HG03571 (cell line): ENCODE measurements at regions not wholly inside any gene's neighbourhood (a gene's known extent, or its start where the extent isn't known, plus 50 kb on each side); places are given as distances from the start of the nearest gene placed in this dataset.
"Not testable (repeated sequence)": the region's sequence is repeated elsewhere in the genome, so short reads cannot be mapped to it uniquely, and the experiment has no call there.

ENCODE experiments used
- ATAC-seq: cut with Tn5 transposase; IDR thresholded peaks from one replicate; pipeline ENCODE4 v1.9.1; 2021; ENCODE audit not compliant: unreplicated experiment

GRCh38 chr6:139962654-139963347 is 588.4 kb upstream of the CITED2 start:
- ATAC-seq: no peak

GRCh38 chr6:139961190-139961589 is 586.7 kb upstream of the CITED2 start:
- ATAC-seq: no peak

GRCh38 chr6:139960671-139961070 is 586.2 kb upstream of the CITED2 start:
- ATAC-seq: no peak

GRCh38 chr6:139955366-139956155 is 581.1 kb upstream of the CITED2 start:
- no peak for ATAC-seq

GRCh38 chr6:139954463-139955071 is 580.1 kb upstream of the CITED2 start:
- ATAC-seq: no peak

- ATAC-seq: not testable (repeated sequence)
Observed at GRCh38 chr6:139953780-139954179, 579.3 kb upstream of the CITED2 start.

- no peak for ATAC-seq
Observed at GRCh38 chr6:139951172-139951571, 576.7 kb upstream of the CITED2 start.

- ATAC-seq: no peak
Observed at GRCh38 chr6:139944976-139945375, 570.5 kb upstream of the CITED2 start.

- ATAC-seq: no peak
Observed at GRCh38 chr6:139944131-139944530, 569.7 kb upstream of the CITED2 start.

- no peak for ATAC-seq
Observed at GRCh38 chr6:139943391-139943790, 568.9 kb upstream of the CITED2 start.

GRCh38 chr6:139942331-139942730 is 567.9 kb upstream of the CITED2 start:
- no peak for ATAC-seq

- no peak for ATAC-seq
Observed at GRCh38 chr6:139941826-139942225, 567.4 kb upstream of the CITED2 start.

GRCh38 chr6:139940741-139941729 is 566.6 kb upstream of the CITED2 start:
- peak; percentile 94 for ATAC-seq

- ATAC-seq: no peak
Observed at GRCh38 chr6:139939189-139939979, 564.9 kb upstream of the CITED2 start.

- ATAC-seq: no peak
Observed at GRCh38 chr6:139932671-139933070, 558.2 kb upstream of the CITED2 start.

- ATAC-seq: no peak
Observed at GRCh38 chr6:139931747-139932146, 557.3 kb upstream of the CITED2 start.

- no peak for ATAC-seq
Observed at GRCh38 chr6:139927742-139928305, 553.4 kb upstream of the CITED2 start.

GRCh38 chr6:139927236-139927635 is 552.8 kb upstream of the CITED2 start:
- no peak for ATAC-seq

GRCh38 chr6:139926711-139927110 is 552.3 kb upstream of the CITED2 start:
- no peak for ATAC-seq
